HepG2 (cell line): ENCODE measurements at regions not wholly inside any gene's neighbourhood (a gene's known extent, or its start where the extent isn't known, plus 50 kb on each side); places are given as distances from the start of the nearest gene placed in this dataset.

Experiments
- FOXA3 ChIP-seq: IDR thresholded peaks from 2 replicates; pipeline ENCODE4 v1.6.1; 2016; ENCODE audit warnings: missing genetic modification reagents, missing compliant biosample characterization
- HMGA1 ChIP-seq: sonication (generic); formaldehyde crosslinking; conservative IDR thresholded peaks from 2 replicates; pipeline ENCODE4 v1.4.0; 2020; ENCODE audit warnings: missing genetic modification reagents
- IRF2 ChIP-seq: IDR thresholded peaks from 2 replicates; pipeline ENCODE4 v1.6.1; 2018; ENCODE audit warnings: missing genetic modification reagents, missing compliant biosample characterization
- PAF1 ChIP-seq: IDR thresholded peaks from 2 replicates; pipeline ENCODE4 v1.6.1; 2016; ENCODE audit warnings: missing genetic modification reagents, missing compliant biosample characterization
- ZBTB7B ChIP-seq: sonication (generic); formaldehyde crosslinking; IDR thresholded peaks from 2 replicates; pipeline ENCODE4 v1.4.0; 2020; ENCODE audit warnings: missing genetic modification reagents
- ZMAT3 ChIP-seq: sonication (generic); formaldehyde crosslinking; conservative IDR thresholded peaks from 2 replicates; pipeline ENCODE4 v1.7.0; 2021; ENCODE audit warnings: missing genetic modification reagents
- ZNF891 ChIP-seq: sonication (generic); formaldehyde crosslinking; IDR thresholded peaks from 2 replicates; pipeline ENCODE4 v1.5.0; 2020; ENCODE audit warnings: mild to moderate bottlenecking, missing genetic modification reagents
- TF ChIP-seq, protein P1 (sequence below): sonication (generic); formaldehyde crosslinking; IDR thresholded peaks from 2 replicates; pipeline ENCODE4 v1.5.0; 2020; ENCODE audit warnings: mild to moderate bottlenecking, missing genetic modification reagents, borderline replicate concordance
- TF ChIP-seq, protein P2 (sequence below): IDR thresholded peaks from 2 replicates; pipeline ENCODE4 v1.4.0; 2020; ENCODE audit warnings: mild to moderate bottlenecking, missing genetic modification reagents
- TF ChIP-seq, protein P3 (sequence below): sonication (generic); formaldehyde crosslinking; IDR thresholded peaks from 2 replicates; pipeline ENCODE4 v1.5.0; 2020; ENCODE audit warnings: mild to moderate bottlenecking, low read depth, missing genetic modification reagents, borderline replicate concordance
- TF ChIP-seq, protein P4 (sequence below): sonication (generic); formaldehyde crosslinking; conservative IDR thresholded peaks from 2 replicates; pipeline ENCODE4 v1.4.0; 2020; ENCODE audit warnings: mild to moderate bottlenecking, missing genetic modification reagents, moderate library complexity
- TF ChIP-seq, protein P5 (sequence below), 2 experiments: fragments of 450-650 bp in 1 of 2; sonication (generic) in 1 of 2; formaldehyde crosslinking; IDR thresholded peaks; 2 replicates each; pipeline versions ENCODE4 v1.5.0 to v1.8.0; 2020 to 2022; ENCODE audit warnings: mild to moderate bottlenecking in 1 of 2, missing genetic modification reagents in 1 of 2

DNA sequence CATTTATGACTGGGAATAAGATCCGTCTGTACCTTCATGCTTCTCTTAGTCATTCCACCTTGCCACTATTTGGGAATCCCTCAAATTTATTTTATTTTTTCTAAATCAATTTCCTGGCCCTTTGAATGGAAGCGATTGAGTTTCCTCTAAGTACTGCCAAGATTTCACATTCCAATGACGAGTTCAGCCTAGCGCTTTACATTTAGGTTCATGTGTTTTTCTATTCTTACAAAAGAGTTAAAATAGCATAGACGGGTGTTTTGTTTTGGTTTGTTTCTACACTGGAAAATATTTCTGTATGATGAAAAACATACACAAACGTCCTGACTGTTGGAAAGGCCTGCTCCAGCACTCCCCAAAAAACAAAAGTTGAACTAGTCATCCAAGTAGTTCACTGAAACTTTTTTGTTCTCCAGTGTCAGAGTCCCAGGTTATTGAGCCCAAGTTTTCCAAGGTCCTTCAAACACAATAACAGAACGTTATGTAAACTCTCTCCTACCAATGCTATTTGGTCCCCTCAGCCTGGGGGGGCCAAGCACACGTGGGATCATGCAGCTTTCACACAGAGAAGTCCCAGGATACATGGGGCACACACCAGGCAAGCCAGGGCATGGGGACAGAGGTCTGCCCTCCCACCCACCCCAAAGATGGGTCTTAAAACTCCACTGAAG lies 74.8 kb upstream of the FOXN3 start (continued):
- TF ChIP-seq, protein P1, sequence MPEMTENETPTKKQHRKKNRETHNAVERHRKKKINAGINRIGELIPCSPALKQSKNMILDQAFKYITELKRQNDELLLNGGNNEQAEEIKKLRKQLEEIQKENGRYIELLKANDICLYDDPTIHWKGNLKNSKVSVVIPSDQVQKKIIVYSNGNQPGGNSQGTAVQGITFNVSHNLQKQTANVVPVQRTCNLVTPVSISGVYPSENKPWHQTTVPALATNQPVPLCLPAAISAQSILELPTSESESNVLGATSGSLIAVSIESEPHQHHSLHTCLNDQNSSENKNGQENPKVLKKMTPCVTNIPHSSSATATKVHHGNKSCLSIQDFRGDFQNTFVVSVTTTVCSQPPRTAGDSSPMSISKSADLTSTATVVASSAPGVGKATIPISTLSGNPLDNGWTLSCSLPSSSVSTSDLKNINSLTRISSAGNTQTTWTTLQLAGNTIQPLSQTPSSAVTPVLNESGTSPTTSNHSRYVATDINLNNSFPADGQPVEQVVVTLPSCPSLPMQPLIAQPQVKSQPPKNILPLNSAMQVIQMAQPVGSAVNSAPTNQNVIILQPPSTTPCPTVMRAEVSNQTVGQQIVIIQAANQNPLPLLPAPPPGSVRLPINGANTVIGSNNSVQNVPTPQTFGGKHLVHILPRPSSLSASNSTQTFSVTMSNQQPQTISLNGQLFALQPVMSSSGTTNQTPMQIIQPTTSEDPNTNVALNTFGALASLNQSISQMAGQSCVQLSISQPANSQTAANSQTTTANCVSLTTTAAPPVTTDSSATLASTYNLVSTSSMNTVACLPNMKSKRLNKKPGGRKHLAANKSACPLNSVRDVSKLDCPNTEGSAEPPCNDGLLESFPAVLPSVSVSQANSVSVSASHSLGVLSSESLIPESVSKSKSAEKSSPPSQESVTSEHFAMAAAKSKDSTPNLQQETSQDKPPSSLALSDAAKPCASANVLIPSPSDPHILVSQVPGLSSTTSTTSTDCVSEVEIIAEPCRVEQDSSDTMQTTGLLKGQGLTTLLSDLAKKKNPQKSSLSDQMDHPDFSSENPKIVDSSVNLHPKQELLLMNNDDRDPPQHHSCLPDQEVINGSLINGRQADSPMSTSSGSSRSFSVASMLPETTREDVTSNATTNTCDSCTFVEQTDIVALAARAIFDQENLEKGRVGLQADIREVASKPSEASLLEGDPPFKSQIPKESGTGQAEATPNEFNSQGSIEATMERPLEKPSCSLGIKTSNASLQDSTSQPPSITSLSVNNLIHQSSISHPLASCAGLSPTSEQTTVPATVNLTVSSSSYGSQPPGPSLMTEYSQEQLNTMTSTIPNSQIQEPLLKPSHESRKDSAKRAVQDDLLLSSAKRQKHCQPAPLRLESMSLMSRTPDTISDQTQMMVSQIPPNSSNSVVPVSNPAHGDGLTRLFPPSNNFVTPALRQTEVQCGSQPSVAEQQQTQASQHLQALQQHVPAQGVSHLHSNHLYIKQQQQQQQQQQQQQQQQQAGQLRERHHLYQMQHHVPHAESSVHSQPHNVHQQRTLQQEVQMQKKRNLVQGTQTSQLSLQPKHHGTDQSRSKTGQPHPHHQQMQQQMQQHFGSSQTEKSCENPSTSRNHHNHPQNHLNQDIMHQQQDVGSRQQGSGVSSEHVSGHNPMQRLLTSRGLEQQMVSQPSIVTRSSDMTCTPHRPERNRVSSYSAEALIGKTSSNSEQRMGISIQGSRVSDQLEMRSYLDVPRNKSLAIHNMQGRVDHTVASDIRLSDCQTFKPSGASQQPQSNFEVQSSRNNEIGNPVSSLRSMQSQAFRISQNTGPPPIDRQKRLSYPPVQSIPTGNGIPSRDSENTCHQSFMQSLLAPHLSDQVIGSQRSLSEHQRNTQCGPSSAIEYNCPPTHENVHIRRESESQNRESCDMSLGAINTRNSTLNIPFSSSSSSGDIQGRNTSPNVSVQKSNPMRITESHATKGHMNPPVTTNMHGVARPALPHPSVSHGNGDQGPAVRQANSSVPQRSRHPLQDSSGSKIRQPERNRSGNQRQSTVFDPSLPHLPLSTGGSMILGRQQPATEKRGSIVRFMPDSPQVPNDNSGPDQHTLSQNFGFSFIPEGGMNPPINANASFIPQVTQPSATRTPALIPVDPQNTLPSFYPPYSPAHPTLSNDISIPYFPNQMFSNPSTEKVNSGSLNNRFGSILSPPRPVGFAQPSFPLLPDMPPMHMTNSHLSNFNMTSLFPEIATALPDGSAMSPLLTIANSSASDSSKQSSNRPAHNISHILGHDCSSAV: no peak
- TF ChIP-seq IRF2 (CRISPR knock-in tag): peak; percentile 44; the same call in 1 of the 2 replicates
- TF ChIP-seq, protein P2, sequence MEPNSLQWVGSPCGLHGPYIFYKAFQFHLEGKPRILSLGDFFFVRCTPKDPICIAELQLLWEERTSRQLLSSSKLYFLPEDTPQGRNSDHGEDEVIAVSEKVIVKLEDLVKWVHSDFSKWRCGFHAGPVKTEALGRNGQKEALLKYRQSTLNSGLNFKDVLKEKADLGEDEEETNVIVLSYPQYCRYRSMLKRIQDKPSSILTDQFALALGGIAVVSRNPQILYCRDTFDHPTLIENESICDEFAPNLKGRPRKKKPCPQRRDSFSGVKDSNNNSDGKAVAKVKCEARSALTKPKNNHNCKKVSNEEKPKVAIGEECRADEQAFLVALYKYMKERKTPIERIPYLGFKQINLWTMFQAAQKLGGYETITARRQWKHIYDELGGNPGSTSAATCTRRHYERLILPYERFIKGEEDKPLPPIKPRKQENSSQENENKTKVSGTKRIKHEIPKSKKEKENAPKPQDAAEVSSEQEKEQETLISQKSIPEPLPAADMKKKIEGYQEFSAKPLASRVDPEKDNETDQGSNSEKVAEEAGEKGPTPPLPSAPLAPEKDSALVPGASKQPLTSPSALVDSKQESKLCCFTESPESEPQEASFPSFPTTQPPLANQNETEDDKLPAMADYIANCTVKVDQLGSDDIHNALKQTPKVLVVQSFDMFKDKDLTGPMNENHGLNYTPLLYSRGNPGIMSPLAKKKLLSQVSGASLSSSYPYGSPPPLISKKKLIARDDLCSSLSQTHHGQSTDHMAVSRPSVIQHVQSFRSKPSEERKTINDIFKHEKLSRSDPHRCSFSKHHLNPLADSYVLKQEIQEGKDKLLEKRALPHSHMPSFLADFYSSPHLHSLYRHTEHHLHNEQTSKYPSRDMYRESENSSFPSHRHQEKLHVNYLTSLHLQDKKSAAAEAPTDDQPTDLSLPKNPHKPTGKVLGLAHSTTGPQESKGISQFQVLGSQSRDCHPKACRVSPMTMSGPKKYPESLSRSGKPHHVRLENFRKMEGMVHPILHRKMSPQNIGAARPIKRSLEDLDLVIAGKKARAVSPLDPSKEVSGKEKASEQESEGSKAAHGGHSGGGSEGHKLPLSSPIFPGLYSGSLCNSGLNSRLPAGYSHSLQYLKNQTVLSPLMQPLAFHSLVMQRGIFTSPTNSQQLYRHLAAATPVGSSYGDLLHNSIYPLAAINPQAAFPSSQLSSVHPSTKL (CRISPR knock-in tag): peak; percentile 89
- TF ChIP-seq ZBTB7B (CRISPR knock-in tag): 0 out of 2 replicates have a peak, but pooled peaks have one; percentile 61
- TF ChIP-seq, protein P3, sequence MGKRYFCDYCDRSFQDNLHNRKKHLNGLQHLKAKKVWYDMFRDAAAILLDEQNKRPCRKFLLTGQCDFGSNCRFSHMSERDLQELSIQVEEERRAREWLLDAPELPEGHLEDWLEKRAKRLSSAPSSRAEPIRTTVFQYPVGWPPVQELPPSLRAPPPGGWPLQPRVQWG: no peak
- no peak for TF ChIP-seq ZMAT3 (CRISPR knock-in tag)
- TF ChIP-seq, protein P4, sequence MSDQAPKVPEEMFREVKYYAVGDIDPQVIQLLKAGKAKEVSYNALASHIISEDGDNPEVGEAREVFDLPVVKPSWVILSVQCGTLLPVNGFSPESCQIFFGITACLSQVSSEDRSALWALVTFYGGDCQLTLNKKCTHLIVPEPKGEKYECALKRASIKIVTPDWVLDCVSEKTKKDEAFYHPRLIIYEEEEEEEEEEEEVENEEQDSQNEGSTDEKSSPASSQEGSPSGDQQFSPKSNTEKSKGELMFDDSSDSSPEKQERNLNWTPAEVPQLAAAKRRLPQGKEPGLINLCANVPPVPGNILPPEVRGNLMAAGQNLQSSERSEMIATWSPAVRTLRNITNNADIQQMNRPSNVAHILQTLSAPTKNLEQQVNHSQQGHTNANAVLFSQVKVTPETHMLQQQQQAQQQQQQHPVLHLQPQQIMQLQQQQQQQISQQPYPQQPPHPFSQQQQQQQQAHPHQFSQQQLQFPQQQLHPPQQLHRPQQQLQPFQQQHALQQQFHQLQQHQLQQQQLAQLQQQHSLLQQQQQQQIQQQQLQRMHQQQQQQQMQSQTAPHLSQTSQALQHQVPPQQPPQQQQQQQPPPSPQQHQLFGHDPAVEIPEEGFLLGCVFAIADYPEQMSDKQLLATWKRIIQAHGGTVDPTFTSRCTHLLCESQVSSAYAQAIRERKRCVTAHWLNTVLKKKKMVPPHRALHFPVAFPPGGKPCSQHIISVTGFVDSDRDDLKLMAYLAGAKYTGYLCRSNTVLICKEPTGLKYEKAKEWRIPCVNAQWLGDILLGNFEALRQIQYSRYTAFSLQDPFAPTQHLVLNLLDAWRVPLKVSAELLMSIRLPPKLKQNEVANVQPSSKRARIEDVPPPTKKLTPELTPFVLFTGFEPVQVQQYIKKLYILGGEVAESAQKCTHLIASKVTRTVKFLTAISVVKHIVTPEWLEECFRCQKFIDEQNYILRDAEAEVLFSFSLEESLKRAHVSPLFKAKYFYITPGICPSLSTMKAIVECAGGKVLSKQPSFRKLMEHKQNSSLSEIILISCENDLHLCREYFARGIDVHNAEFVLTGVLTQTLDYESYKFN (CRISPR knock-in tag): peak; percentile 69
- TF ChIP-seq, protein P5, sequence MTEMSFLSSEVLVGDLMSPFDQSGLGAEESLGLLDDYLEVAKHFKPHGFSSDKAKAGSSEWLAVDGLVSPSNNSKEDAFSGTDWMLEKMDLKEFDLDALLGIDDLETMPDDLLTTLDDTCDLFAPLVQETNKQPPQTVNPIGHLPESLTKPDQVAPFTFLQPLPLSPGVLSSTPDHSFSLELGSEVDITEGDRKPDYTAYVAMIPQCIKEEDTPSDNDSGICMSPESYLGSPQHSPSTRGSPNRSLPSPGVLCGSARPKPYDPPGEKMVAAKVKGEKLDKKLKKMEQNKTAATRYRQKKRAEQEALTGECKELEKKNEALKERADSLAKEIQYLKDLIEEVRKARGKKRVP (CRISPR knock-in tag; IDR thresholded peaks at IDR 0.05): 0 out of 4 replicates have a peak, but pooled peaks of 1 of the 2 experiments have one; percentile 51
- peak; percentile 70 for TF ChIP-seq FOXA3 (CRISPR knock-in tag)
- no peak for TF ChIP-seq ZNF891 (CRISPR knock-in tag)
- no peak for TF ChIP-seq HMGA1
- no peak for TF ChIP-seq PAF1 (CRISPR knock-in tag)
